H1 (cell line): ENCODE measurements at regions not wholly inside any gene's neighbourhood (a gene's known extent, or its start where the extent isn't known, plus 50 kb on each side); places are given as distances from the start of the nearest gene placed in this dataset.

Source experiments
- CTCF ChIA-PET: fragments of 300-600 bp; sonication (Branson Sonifier 250); formaldehyde crosslinking; loops from one replicate; lab custom pipeline; 2021; ENCODE audit not compliant: partially characterized antibody; lab: Charles Lee
- POLR2A ChIA-PET: fragments of 300-600 bp; sonication (Branson Sonifier 250); formaldehyde crosslinking; loops from one replicate; lab custom pipeline; 2021; ENCODE audit warnings: inconsistent platforms; ENCODE audit not compliant: partially characterized antibody; lab: Charles Lee
- DNase-seq, 2 experiments: peaks; one replicate each; pipeline versions ENCODE4 v3.0.0 to v3.0.0-alpha.2; 2010 to 2022; ENCODE audit warnings: low spot score in 2 of 2, low read depth in 1 of 2, mixed read lengths in 1 of 2
- FAIRE-seq: peaks from 2 replicates; lab custom pipeline; 2011; peaks lifted over from hg19 to GRCh38; lab: Jason Lieb, UNC
- H2AFZ ChIP-seq: 2 replicates; pipeline ENCODE4 v1.8.1; 2012; ENCODE audit warnings: low read length, inconsistent platforms
- H2AK5ac ChIP-seq: 2 replicates; pipeline ENCODE4 v1.6.1; 2013; ENCODE audit warnings: low read depth, low read length
- H2BK120ac ChIP-seq: replicated peaks from 2 replicates; pipeline ENCODE3; 2013; ENCODE audit warnings: low read depth, low read length, inconsistent platforms
- H2BK12ac ChIP-seq: 2 replicates; pipeline ENCODE4 v1.6.1; 2013; ENCODE audit warnings: low read depth, low read length
- H2BK15ac ChIP-seq: 2 replicates; pipeline ENCODE4 v1.6.1; 2013; ENCODE audit warnings: low read length
- H2BK20ac ChIP-seq: 2 replicates; pipeline ENCODE4 v1.6.1; 2013; ENCODE audit warnings: low read length
- H2BK5ac ChIP-seq: 2 replicates; pipeline ENCODE4 v1.6.1; 2013; ENCODE audit warnings: low read depth, low read length
- H3K14ac ChIP-seq: 2 replicates; pipeline ENCODE4 v1.6.1; 2013; ENCODE audit warnings: inconsistent platforms; ENCODE audit not compliant: insufficient read length
- H3K18ac ChIP-seq: 2 replicates; pipeline ENCODE4 v1.6.1; 2013; ENCODE audit warnings: low read length; ENCODE audit errors: extremely low read depth
- H3K23ac ChIP-seq: 2 replicates; pipeline ENCODE4 v1.6.1; 2013; ENCODE audit warnings: inconsistent platforms; ENCODE audit not compliant: insufficient read length
- H3K23me2 ChIP-seq: 2 replicates; pipeline ENCODE4 v1.6.1; 2013; ENCODE audit warnings: low read depth, low read length
- H3K27ac ChIP-seq: 2 replicates; pipeline ENCODE4 v1.6.1; 2011; ENCODE audit warnings: low read depth, low read length, inconsistent platforms
- H3K27me3 ChIP-seq, 4 experiments: replicated peaks in 1 of 4; 1 replicate in 1 of 4; 2 replicates in 3 of 4; pipeline versions ENCODE4 v1.6.1 to v1.8.1; 2011 to 2013; ENCODE audit warnings: low read length in 3 of 4, mild to moderate bottlenecking in 3 of 4, inconsistent platforms in 2 of 4, mixed read lengths in 2 of 4, moderate library complexity in 1 of 4; ENCODE audit not compliant: control insufficient read depth in 3 of 4, insufficient read depth in 3 of 4; ENCODE audit errors: extremely low read depth in 1 of 4
- H3K36me3 ChIP-seq, 4 experiments: 2 replicates each; pipeline versions ENCODE4 v1.6.1 to v1.8.1; 2011 to 2013; ENCODE audit warnings: mild to moderate bottlenecking in 4 of 4, low read length in 3 of 4, moderate library complexity in 2 of 4, control low read depth in 1 of 4, inconsistent platforms in 1 of 4; ENCODE audit not compliant: insufficient read depth in 4 of 4, control insufficient read depth in 2 of 4
- H3K4ac ChIP-seq: replicated peaks from 2 replicates; pipeline ENCODE3; 2013; ENCODE audit warnings: low read length, low read depth, mixed read lengths, inconsistent platforms; ENCODE audit not compliant: insufficient read length
- H3K4me1 ChIP-seq, 4 experiments: replicated peaks in 1 of 4; 1 replicate in 1 of 4; 2 replicates in 3 of 4; pipeline versions ENCODE4 v1.6.1 to v1.8.1; 2011 to 2013; ENCODE audit warnings: low read length in 3 of 4, inconsistent platforms in 2 of 4, mixed read lengths in 1 of 4; ENCODE audit not compliant: insufficient read depth in 4 of 4, control insufficient read depth in 3 of 4
- H3K4me2 ChIP-seq, 2 experiments: 2 replicates each; pipeline versions ENCODE4 v1.6.1 to v1.8.1; 2011 to 2013; ENCODE audit warnings: low read depth in 2 of 2, low read length in 2 of 2, control low read depth in 1 of 2, inconsistent platforms in 1 of 2, mild to moderate bottlenecking in 1 of 2; ENCODE audit not compliant: insufficient read depth in 1 of 2
- H3K4me3 ChIP-seq, 4 experiments: fragments of 200-600, 300-600 bp in 1 of 4; sonication (generic), shearing (Covaris generic), sonication (Bioruptor Twin) in 1 of 4; 2 replicates each; pipeline versions ENCODE4 v1.5.1 to v1.8.1; 2011 to 2016; ENCODE audit warnings: low read length in 4 of 4, low read depth in 3 of 4, control low read depth in 2 of 4, inconsistent platforms in 2 of 4, mild to moderate bottlenecking in 2 of 4, mixed read lengths in 1 of 4, moderate library complexity in 1 of 4; ENCODE audit not compliant: insufficient read depth in 2 of 4; ENCODE audit errors: extremely low read depth in 1 of 4
- H3K56ac ChIP-seq: replicated peaks from 2 replicates; pipeline ENCODE3; 2013; ENCODE audit warnings: low read depth, mild to moderate bottlenecking, mixed read lengths, low read length, inconsistent platforms; ENCODE audit not compliant: insufficient read length
- H3K79me1 ChIP-seq: 2 replicates; pipeline ENCODE4 v1.6.1; 2013; ENCODE audit warnings: low read depth, low read length, control low read depth
- H3K79me2 ChIP-seq, 2 experiments: 2 replicates each; pipeline versions ENCODE4 v1.6.1 to v1.8.1; 2012 to 2013; ENCODE audit warnings: low read length in 2 of 2, mild to moderate bottlenecking in 2 of 2, inconsistent platforms in 1 of 2; ENCODE audit not compliant: insufficient read depth in 2 of 2, control insufficient read depth in 1 of 2
- H3K9ac ChIP-seq, 4 experiments: replicated peaks in 1 of 4; 1 replicate in 1 of 4; 2 replicates in 3 of 4; pipeline versions ENCODE4 v1.6.1 to v1.8.1; 2011 to 2013; ENCODE audit warnings: low read depth in 3 of 4, low read length in 3 of 4, control low read depth in 2 of 4, mild to moderate bottlenecking in 2 of 4, moderate library complexity in 2 of 4, inconsistent platforms in 1 of 4; ENCODE audit errors: extremely low read depth in 1 of 4
- H3K9me3 ChIP-seq, 2 experiments: 2 replicates each; pipeline versions ENCODE4 v1.6.1 to v1.8.1; 2012 to 2013; ENCODE audit warnings: mild to moderate bottlenecking in 2 of 2, moderate library complexity in 2 of 2, control low read depth in 1 of 2, inconsistent platforms in 1 of 2, low read depth in 1 of 2, low read length in 1 of 2, mixed read lengths in 1 of 2; ENCODE audit not compliant: insufficient read depth in 2 of 2
- H4K20me1 ChIP-seq, 2 experiments: replicated peaks in 1 of 2; 2 replicates each; pipeline versions ENCODE3 to v1.8.1; 2011 to 2013; ENCODE audit warnings: inconsistent platforms in 2 of 2, low read length in 2 of 2, mild to moderate bottlenecking in 1 of 2; ENCODE audit not compliant: insufficient read depth in 2 of 2, control insufficient read depth in 1 of 2
- H4K5ac ChIP-seq: 2 replicates; pipeline ENCODE4 v1.6.1; 2013; ENCODE audit warnings: low read length, low read depth, mixed read lengths, inconsistent platforms; ENCODE audit not compliant: insufficient read length
- H4K8ac ChIP-seq: 2 replicates; pipeline ENCODE4 v1.8.0; 2013; ENCODE audit warnings: mild to moderate bottlenecking, moderate library complexity, low read length, inconsistent platforms; ENCODE audit not compliant: insufficient read depth; ENCODE audit errors: extremely low read depth
- H4K91ac ChIP-seq: replicated peaks from 2 replicates; pipeline ENCODE3; 2013; ENCODE audit warnings: low read length, mixed read lengths, inconsistent platforms; ENCODE audit not compliant: insufficient read length
- ASH2L ChIP-seq: fragments of 200-600, 300-600 bp; sonication (generic); IDR thresholded peaks from one replicate; pipeline ENCODE4 v1.7.1; 2017; ENCODE audit warnings: low read length
- CEBPB ChIP-seq: IDR thresholded peaks from 2 replicates; pipeline ENCODE4 v1.6.1; 2012; ENCODE audit warnings: low read depth, low read length
- EZH2 ChIP-seq: fragments of 200-600 bp; sonication (generic); IDR thresholded peaks from 2 replicates; pipeline ENCODE4 v1.7.1; 2012; ENCODE audit warnings: low read depth, mild to moderate bottlenecking, moderate library complexity, low read length, inconsistent platforms; ENCODE audit not compliant: severe bottlenecking
- JUN ChIP-seq: IDR thresholded peaks from 2 replicates; pipeline ENCODE4 v1.6.1; 2011; ENCODE audit warnings: low read depth, mild to moderate bottlenecking, improper control_type of control experiment, low read length
- POU5F1 ChIP-seq: IDR thresholded peaks from 2 replicates; pipeline ENCODE4 v1.6.1; 2011; ENCODE audit warnings: low read depth, mild to moderate bottlenecking, low read length, moderate library complexity
- SP1 ChIP-seq: IDR thresholded peaks from 2 replicates; pipeline ENCODE4 v1.6.1; 2011; ENCODE audit warnings: low read depth, low read length
- YY1 ChIP-seq: IDR thresholded peaks from 2 replicates; pipeline ENCODE4 v1.6.1; 2011; ENCODE audit warnings: low read depth, mild to moderate bottlenecking, low read length
- WGBS, 2 experiments: shearing (Covaris generic) in 1 of 2; methylation state at CpG; one replicate each; pipeline versions ENCODE4 v1.1.6 to v1.1.7; 2013 to 2015; ENCODE audit warnings: low lambda C conversion rate in 2 of 2, mixed read lengths in 2 of 2, inconsistent platforms in 1 of 2, low coverage in 1 of 2, missing lambda C conversion rate in 1 of 2; ENCODE audit not compliant: insufficient replicate concordance in 2 of 2, insufficient coverage in 1 of 2, insufficient read length in 1 of 2; ENCODE audit errors: extremely low coverage in 1 of 2, missing lambda C conversion rate in 1 of 2; 5-methylcytosine and 5-hydroxymethylcytosine counted together

- Histone ChIP-seq H2BK5ac (no peak overlapping the region), H3K56ac (no peak overlapping the region), H3K4me2 (no peak overlapping the region), H4K20me1 (no peaks in the 10 kb centered on the region), H3K9me3 (no peaks in the 10 kb centered on the region), H3K9ac (no peak overlapping the region), H3K23me2 (peaks cover 2% of the 10 kb centered on the region; the same call in 1 of the 2 replicates), H4K8ac (no peak overlapping the region), H3K79me2 (no peaks in the 10 kb centered on the region), H2AK5ac (no peak overlapping the region), H3K36me3 (no peaks in the 10 kb centered on the region), H4K91ac (no peak overlapping the region), H2AFZ (no peak overlapping the region), H4K5ac (no peak overlapping the region), H3K4me1 (peaks cover 0 to 2% (median 0%) of the 10 kb centered on the region in 4 experiments; a peak in 1 of 7 replicates), H3K23ac (no peak overlapping the region), H2BK12ac (no peak overlapping the region), H2BK120ac (no peak overlapping the region), H3K4me3 (no peak overlapping the region), H3K79me1 (no peaks in the 10 kb centered on the region), H3K27me3 (no peaks in the 10 kb centered on the region), H2BK15ac (no peak overlapping the region), H2BK20ac (no peak overlapping the region), H3K14ac (no peak overlapping the region), H3K4ac (no peak overlapping the region), H3K27ac (no peak overlapping the region), H3K18ac (no peak overlapping the region)
- whole genome bisulfite sequencing, 2 experiments: 77 to 100% methylated on average over 2 to 7 of the region's 7 CpGs
- FAIRE-seq (no peak), DNase-seq (no peak)
- POLR2A ChIA-PET: no interaction called here
- CTCF ChIA-PET: interaction anchor here (1.3 kb wide), 1 partner anchor 1323 kb away, joined by 3 read pairs; no protein-coding TSS in a partner anchor
- TF ChIP-seq YY1: no peak
- no peak for TF ChIP-seq EZH2
- no peak for TF ChIP-seq JUN
- TF ChIP-seq CEBPB: peak; percentile 79; the same call in 1 of the 2 replicates
- no peak for TF ChIP-seq POU5F1
- no peak for TF ChIP-seq SP1
- TF ChIP-seq ASH2L: no peak
These were observed 130.0 kb upstream of the BTG1 start for GRCh38 chr12:92275443-92276154.
